ENCODE measurements at regions not wholly inside any gene's neighbourhood (a gene's known extent, or its start where the extent isn't known, plus 50 kb on each side); places are given as distances from the start of the nearest gene placed in this dataset.

DNA sequence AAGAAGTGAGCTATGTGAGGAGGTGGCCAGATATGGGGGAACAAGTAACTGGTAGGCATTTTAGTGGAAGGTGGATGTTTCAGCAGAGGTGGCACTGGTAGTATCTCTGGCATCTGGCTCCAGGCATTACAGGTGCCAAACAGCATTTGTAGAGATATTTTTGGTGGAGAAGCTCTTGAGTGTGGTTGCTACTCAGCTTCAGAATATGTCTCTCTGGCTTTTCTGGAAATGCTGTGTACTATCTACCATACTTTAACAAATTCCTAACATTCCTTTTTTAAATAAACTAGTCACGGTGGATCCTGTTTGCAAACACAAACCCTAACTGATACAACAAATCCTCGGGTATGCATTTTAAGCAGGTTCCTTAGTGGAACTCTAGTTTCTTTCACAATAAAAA, 128.0 kb downstream of the BARX2 start:
- TF ChIP-seq, protein P1, sequence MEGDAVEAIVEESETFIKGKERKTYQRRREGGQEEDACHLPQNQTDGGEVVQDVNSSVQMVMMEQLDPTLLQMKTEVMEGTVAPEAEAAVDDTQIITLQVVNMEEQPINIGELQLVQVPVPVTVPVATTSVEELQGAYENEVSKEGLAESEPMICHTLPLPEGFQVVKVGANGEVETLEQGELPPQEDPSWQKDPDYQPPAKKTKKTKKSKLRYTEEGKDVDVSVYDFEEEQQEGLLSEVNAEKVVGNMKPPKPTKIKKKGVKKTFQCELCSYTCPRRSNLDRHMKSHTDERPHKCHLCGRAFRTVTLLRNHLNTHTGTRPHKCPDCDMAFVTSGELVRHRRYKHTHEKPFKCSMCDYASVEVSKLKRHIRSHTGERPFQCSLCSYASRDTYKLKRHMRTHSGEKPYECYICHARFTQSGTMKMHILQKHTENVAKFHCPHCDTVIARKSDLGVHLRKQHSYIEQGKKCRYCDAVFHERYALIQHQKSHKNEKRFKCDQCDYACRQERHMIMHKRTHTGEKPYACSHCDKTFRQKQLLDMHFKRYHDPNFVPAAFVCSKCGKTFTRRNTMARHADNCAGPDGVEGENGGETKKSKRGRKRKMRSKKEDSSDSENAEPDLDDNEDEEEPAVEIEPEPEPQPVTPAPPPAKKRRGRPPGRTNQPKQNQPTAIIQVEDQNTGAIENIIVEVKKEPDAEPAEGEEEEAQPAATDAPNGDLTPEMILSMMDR (IDR thresholded peaks at IDR 0.05), result no peak
- TF ChIP-seq POLR2A (IDR thresholded peaks at IDR 0.05) (no peak), EP300 (IDR thresholded peaks at IDR 0.05) (no peak)
- DNase-seq (ENCODE audit: low spot score in 2 of 2), result no peak
- no peaks in the 10 kb centered on the region for H3K4me1 ChIP-seq
- peaks cover 0 to 8% (median 0%) of the 10 kb centered on the region in 4 donors for H3K9me3 ChIP-seq
- H3K27me3 ChIP-seq, result no peaks in the 10 kb centered on the region
- H3K27ac ChIP-seq, result no peak overlapping the region
- no peak overlapping the region for H3K4me3 ChIP-seq
- no peaks in the 10 kb centered on the region for H3K36me3 ChIP-seq
- WGBS, 2 donors, result 35 to 45% methylated on average over 2 of the region's 2 CpGs

DNA sequence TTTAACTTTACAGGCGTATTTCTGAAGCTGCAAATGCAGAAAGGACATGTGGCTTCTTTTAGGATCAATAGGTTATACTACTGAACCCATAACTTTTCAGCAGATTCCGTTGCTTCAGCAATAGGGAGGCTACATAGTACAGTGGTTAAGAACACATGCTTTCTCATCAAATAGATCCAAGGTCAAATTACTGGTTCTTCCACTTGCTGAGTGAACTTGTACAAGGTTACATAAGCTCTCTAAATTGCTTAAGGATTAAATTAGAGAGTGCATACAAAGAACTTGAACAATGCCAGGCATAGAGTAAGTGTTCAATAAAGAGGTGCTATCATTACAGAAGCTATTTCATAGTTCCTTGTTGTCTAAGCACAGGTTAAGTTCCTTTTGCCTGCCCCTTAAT, 129.6 kb downstream of the BARX2 start:
- Histone ChIP-seq H3K27ac (no peak overlapping the region), H3K9me3 (peaks cover 0 to 3% (median 0%) of the 10 kb centered on the region in 4 donors), H3K4me3 (no peak overlapping the region), H3K27me3 (no peaks in the 10 kb centered on the region), H3K4me1 (no peaks in the 10 kb centered on the region), H3K36me3 (no peaks in the 10 kb centered on the region)
- no peak for DNase-seq (ENCODE audit: low spot score in 2 of 2)
- 65 to 66% methylated on average over 2 of the region's 2 CpGs for WGBS, 2 donors
- TF ChIP-seq POLR2A (IDR thresholded peaks at IDR 0.05), result no peak
- TF ChIP-seq, protein P1 (IDR thresholded peaks at IDR 0.05), result no peak
- no peak for TF ChIP-seq EP300 (IDR thresholded peaks at IDR 0.05)

DNA sequence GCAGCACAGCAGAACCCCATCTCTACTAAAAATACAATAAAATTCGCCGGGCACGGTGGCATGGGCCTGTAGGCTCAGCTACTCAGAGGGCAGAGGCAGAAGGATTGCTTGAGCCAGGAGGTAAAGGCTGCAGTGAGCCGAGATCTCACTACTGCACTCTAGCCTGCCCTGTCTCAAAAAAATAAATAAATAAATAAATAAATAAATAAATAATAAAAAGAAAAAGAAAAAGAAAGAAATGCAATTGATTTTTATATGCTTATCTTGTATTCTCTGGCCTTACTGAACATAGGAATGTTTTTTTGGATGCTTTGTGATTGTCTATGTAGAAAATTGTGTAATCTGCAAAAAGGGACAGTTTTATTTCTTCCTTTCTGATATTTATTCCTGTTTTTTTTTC, 132.5 kb downstream of the BARX2 start:
- Histone ChIP-seq H3K4me1 (no peaks in the 10 kb centered on the region), H3K27ac (no peak overlapping the region), H3K9me3 (peaks cover 0 to 10% (median 0%) of the 10 kb centered on the region in 4 donors), H3K36me3 (no peaks in the 10 kb centered on the region), H3K27me3 (no peaks in the 10 kb centered on the region), H3K4me3 (no peak overlapping the region)
- WGBS, 2 donors, result 90% methylated on average over 4 of the region's 4 CpGs
- no peak for DNase-seq (ENCODE audit: low spot score in 2 of 2)
- no peak for TF ChIP-seq EP300 (IDR thresholded peaks at IDR 0.05)
- TF ChIP-seq POLR2A (IDR thresholded peaks at IDR 0.05), result no peak
- TF ChIP-seq, protein P1 (IDR thresholded peaks at IDR 0.05), result no peak

DNA sequence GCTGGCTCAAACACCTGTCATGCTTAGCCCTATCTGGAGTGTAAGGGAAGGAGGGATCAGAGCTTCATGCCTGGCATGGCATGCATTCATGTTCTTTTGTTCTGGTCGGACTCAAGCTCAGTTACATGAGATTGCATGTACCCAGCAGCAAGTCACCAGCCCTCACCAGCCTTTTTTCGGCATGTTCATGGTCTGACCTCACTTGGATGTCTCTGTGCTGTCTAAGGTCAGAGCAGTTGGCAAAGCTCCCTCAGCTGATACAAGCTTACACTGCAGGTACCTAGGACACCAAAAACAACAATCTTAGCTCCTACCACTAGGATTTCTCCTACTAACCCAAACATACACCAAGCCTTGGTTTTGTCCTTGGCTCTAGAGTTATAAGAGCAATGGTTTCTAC, 152.6 kb downstream of the BARX2 start:
- Histone ChIP-seq H3K4me3 (no peak overlapping the region), H3K36me3 (no peaks in the 10 kb centered on the region), H3K9me3 (peaks cover 0 to 6% (median 0%) of the 10 kb centered on the region in 4 donors), H3K27ac (no peak overlapping the region), H3K27me3 (no peaks in the 10 kb centered on the region), H3K4me1 (no peaks in the 10 kb centered on the region)
- 78 to 90% methylated on average over 2 of the region's 2 CpGs for WGBS, 2 donors
- no peak for TF ChIP-seq POLR2A (IDR thresholded peaks at IDR 0.05)
- TF ChIP-seq, protein P1 (IDR thresholded peaks at IDR 0.05), result no peak
- no peak for TF ChIP-seq EP300 (IDR thresholded peaks at IDR 0.05)
- no peak for DNase-seq (ENCODE audit: low spot score in 2 of 2)

DNA sequence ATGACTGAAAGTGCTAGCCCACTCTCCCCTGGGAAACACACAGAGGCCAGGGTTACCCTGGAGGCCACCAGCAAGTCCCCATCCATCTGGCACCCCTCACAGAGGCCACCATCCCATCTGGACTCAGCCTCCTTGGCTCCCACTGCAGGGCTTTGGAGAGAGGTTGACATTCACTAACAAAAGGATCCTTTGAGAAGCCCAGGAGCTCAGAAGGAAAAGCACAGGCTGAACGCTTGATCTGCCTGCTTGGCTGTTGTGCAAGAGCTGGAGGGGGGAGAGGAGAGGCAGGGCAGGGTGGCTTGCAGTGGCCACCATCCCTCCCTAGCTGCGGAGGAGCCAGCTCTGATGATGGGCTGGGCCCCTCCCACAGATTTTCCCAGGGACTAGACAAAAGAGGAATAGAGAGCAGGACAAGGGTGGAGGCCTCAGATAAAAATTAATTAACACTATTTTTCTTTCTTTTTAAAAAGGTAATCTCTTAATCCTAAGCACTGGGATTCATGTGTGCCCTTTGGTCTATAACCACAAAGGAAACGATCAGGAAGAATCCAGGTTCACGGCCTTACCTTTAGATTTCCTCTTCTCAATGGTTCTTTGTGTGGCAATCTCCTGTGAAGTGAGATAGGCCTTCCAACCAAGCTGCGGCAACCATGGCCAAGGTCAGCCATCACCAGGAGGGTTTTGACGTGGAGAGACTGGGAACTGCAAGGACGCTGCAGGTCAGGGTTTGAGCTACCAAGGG, 154.7 kb downstream of the BARX2 start:
- Histone ChIP-seq H3K9me3 (peaks cover 0 to 8% (median 0%) of the 10 kb centered on the region in 4 donors), H3K27me3 (no peaks in the 10 kb centered on the region), H3K4me1 (no peaks in the 10 kb centered on the region), H3K27ac (no peak overlapping the region), H3K36me3 (no peaks in the 10 kb centered on the region), H3K4me3 (no peak overlapping the region)
- DNase-seq (ENCODE audit: low spot score in 2 of 2), result no peak
- TF ChIP-seq, protein P1 (IDR thresholded peaks at IDR 0.05), result no peak
- TF ChIP-seq POLR2A (IDR thresholded peaks at IDR 0.05), result no peak
- no peak for TF ChIP-seq EP300 (IDR thresholded peaks at IDR 0.05)
- WGBS, 2 donors, result 43 to 56% methylated on average over 7 of the region's 7 CpGs

Measured in tibial nerve (tissue), 4 donors.